Astrocyte of the spinal cord (primary cell): ENCODE measurements at regions not wholly inside any gene's neighbourhood (a gene's known extent, or its start where the extent isn't known, plus 50 kb on each side); places are given as distances from the start of the nearest gene placed in this dataset.

Experiments
- DNase-seq: peaks from one replicate; pipeline ENCODE4 v3.0.0; 2011; ENCODE audit warnings: low read depth, low spot score
- H3K4me3 ChIP-seq: 2 replicates; pipeline ENCODE4 v1.5.1; 2011; ENCODE audit warnings: low read depth, mild to moderate bottlenecking, low read length, moderate library complexity
- CTCF ChIP-seq: IDR thresholded peaks from 2 replicates; pipeline ENCODE4 v1.5.1; 2012; ENCODE audit warnings: low read depth, mild to moderate bottlenecking, low read length, inconsistent platforms
- in situ Hi-C: cut with HindIII; loops from 2 replicates; pipeline ENCODE4 v1.10.0; 2017; ENCODE audit warnings: low sequenced_read_pairs

- no peak overlapping the region for H3K4me3 ChIP-seq
- no peak for DNase-seq
- no peak for TF ChIP-seq CTCF
- in situ Hi-C loops = no loop called here
Observed at GRCh38 chr2:12603781-12604295, 112.9 kb upstream of the TRIB2 start.

GRCh38 chr2:12604341-12604740 is 112.4 kb upstream of the TRIB2 start:
- H3K4me3 ChIP-seq = no peak overlapping the region
- DNase-seq = no peak
- no peak for TF ChIP-seq CTCF
- in situ Hi-C loops = no loop called here

- no peak for DNase-seq
- H3K4me3 ChIP-seq = no peak overlapping the region
- in situ Hi-C loops = no loop called here
- no peak for TF ChIP-seq CTCF
Observed at GRCh38 chr2:12605366-12605765, 111.4 kb upstream of the TRIB2 start.

- TF ChIP-seq CTCF = no peak
- in situ Hi-C loops = no loop called here
- peak; percentile 23 for DNase-seq
- no peak overlapping the region for H3K4me3 ChIP-seq
Observed at GRCh38 chr2:12605936-12606335, 110.8 kb upstream of the TRIB2 start.

- peak; percentile 37 for TF ChIP-seq CTCF
- H3K4me3 ChIP-seq = no peak overlapping the region
- peak; percentile 73 for DNase-seq
- in situ Hi-C loops = no loop called here
Observed at GRCh38 chr2:12606472-12607000, 110.2 kb upstream of the TRIB2 start.

- no peak for TF ChIP-seq CTCF
- no peak overlapping the region for H3K4me3 ChIP-seq
- in situ Hi-C loops = no loop called here
- DNase-seq = peak; percentile 23
Observed at GRCh38 chr2:12607971-12608370, 108.8 kb upstream of the TRIB2 start.
